NCI-H82 treated with DMSO at 0.1 percent for 48 hours (cell line): ENCODE measurements at regions not wholly inside any gene's neighbourhood (a gene's known extent, or its start where the extent isn't known, plus 50 kb on each side); places are given as distances from the start of the nearest gene placed in this dataset.
"Not testable (repeated sequence)": the region's sequence is repeated elsewhere in the genome, so short reads cannot be mapped to it uniquely, and the experiment has no call there.

Experiments
- DNase-seq: peaks from one replicate; lab custom pipeline; 2025; ENCODE audit not compliant: unreplicated experiment; lab: John Stamatoyannopoulos, UW

DNA sequence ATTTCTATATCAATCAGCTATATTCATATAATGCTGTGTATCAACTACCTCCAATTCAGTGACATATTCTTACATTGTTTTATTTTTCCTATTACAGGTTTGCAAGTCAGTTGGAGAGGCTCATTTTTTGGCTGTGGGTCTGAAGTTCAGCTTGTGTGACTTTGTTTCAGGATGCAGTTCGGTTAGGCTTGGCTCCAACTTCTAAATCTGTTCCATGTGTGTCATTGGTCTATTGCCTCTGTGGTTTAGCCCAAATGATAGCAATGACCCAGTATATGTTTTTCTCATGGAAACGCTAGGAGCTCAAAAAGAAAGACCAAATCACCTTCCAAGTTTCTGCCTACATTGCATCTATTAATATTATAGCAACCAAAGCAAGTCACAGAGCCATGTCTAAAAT is 848.6 kb upstream of the LRFN5 start:
- DNase-seq = no peak

GRCh38 chr14:40757376-40757950 is 849.2 kb upstream of the LRFN5 start:
- DNase-seq = no peak

DNA sequence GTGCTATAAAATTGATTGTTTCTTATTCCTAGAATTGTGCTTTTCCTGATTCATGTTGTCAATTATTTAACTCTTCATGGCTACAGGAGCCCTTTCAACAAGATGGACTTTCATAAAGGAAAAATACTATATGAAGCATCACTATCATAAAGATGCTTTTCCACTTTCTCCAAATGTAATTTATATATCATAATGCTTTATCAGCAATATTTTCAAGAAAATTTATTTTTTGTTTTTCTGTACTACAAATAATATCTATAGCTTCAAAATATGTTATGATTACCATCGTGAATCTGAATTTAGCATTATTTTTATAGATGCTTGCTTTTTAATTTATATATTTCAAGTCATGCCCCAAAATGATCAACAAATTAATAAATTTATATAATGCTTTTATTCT is 873.5 kb upstream of the LRFN5 start:
- DNase-seq = no peak

DNA sequence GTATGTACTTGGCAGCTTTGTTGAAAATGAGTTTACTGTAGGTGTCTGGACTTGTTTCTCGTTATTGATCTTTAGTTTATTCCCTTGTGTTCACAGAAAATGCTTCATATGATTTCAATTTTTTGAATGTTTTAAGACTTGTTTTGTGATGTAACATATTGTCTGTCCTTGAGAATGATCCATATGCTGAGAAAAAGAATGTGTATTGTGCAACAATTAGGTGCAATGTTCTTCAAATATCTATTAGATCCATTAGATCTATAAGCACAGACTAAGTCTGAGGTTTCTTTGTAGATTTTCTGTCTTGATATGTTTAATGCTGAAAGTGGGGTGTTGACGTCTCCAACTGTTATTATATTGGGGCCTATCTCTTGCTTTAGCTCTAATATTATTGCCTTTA is 879.6 kb upstream of the LRFN5 start:
- DNase-seq = no peak

GRCh38 chr14:40713387-40713786 is 893.3 kb upstream of the LRFN5 start:
- DNase-seq = no peak

- no peak for DNase-seq
These were observed 909.4 kb upstream of the LRFN5 start for GRCh38 chr14:40697231-40697630.

DNA sequence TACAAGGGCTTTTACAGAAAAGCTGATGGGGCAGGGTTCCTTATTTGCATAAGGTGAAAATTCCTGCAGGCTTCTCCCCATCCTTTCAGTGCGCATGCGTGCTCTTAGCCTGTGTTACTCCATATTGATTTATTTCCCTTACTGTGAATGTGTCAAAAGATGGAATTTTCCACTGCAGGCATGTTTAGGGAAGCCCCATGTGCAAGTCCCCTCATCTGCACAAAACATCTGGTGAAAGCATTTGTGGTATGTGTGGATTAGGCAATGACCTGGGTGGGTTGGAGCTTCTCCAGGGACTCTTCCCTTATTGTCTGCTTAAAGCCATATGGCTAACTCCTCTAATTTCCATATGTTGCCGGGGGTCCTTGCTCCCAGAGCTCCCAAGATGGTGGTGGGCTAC is 912.7 kb upstream of the LRFN5 start:
- DNase-seq = no peak

GRCh38 chr14:40691066-40691465 is 915.6 kb upstream of the LRFN5 start:
- DNase-seq = no peak

DNA sequence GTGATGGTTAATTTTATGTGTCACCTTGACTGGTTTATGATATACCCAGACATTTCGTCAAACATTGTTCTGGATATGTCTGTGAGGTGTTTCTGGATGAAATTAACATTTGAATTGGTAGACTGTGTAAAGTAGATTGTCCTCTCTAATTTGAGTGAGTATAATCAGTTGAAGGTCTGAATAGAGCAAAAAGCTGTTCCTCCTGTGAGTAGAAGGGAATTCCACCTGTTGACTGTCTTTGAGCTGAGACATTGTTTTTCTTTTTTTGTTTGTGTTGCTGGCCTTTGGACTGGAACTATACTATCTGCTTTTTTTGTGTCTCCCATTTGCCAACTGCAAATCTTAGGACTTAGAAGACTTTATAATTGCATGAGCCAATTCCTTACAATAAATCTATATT is 920.9 kb upstream of the LRFN5 start:
- no peak for DNase-seq

GRCh38 chr14:40684328-40684727 is 922.3 kb upstream of the LRFN5 start:
- no peak for DNase-seq

DNA sequence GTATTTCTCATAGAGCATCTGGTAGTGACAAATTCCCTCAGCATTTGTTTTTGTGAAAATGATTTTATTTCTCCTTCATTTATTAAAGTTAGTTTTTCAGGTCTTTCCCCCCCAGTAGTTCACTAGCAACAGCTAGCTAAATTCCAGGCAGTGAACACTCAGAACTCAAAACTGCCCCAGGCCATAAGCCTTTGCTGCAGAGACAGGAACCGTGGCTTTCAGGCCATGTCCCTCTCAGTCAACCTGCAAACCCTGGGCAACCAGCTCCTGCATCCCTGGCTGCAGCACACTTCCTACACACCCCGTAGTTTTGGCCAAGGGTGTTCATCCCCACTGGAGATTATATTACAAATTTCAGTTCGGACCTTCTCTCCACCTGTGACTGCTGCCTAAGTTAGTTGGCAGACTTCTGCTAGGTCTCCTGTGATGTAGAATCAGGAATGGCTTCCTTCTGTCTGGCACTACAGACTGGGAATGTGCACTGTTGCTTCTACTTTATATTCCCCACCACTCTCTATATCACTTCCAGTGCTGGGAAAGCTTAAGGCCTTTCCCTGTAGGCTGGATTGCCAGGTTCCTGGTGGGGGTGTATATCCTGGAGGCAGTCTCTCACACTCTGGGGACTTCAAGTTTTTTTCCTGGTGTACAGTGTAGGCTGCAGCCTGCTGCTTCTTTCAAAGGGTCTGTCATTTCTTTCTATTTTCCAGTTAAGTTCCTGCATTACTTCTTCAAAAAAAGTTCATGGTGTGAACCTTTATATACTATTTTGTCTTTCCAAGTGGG is 924.4 kb upstream of the LRFN5 start:
- DNase-seq = no peak

GRCh38 chr14:40679256-40679655 is 927.4 kb upstream of the LRFN5 start:
- no peak for DNase-seq

DNA sequence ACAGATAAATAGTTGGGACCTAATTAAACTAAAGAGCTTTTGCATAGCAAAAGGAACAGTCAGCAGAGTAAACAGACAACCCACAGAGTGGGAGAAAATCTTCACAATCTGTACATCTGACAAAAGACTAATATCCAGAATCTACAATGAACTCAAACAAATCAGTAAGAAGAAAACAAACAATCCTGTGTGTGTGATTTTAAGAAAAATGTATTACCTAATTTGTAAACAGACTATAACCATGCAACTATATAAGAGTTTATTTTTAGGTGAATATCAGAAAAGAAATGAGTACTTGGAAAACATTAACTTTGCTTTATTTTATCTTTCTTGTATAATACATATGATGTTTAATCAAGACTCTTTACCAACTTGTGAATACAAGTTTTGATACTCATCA is 929.5 kb upstream of the LRFN5 start:
- DNase-seq = not testable (repeated sequence)

DNA sequence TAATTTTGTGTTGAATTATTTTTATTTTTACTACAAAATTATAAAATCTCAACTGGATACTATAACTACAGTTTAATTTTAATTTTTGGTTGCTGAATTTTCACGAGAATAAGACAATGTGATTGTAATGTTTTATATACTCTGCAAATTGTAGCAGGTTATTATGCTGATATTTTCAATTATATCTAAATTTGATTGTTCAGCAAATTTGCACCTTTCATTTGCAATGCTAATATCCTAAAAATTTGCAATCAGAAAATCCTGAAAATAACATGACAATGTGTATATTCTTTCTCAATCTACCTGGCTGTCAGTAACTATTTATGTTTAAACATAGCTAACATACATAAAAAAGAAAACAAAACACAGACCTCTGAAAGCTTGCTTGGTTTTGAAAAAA is 932.2 kb upstream of the LRFN5 start:
- DNase-seq = no peak

DNA sequence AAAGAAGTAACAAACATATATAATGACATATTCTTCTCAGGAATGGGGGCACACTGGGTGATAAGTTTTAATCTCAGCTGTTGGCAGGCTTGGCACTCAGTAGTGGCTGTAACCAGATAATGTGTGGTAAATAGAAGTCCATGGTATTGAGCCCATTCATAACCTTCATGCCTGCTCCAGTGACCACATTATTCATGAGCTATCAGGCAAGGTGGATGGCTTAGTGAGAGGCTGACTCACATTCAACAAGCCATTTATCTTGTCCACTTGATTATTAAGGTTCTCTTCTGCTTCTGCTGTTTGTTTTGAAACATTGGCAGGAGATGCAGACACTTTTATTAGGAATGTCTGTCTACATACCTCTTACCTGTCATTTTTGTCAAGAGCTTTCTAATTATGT is 950.4 kb upstream of the LRFN5 start:
- DNase-seq = no peak

GRCh38 chr14:40652089-40652691 is 954.5 kb upstream of the LRFN5 start:
- no peak for DNase-seq

GRCh38 chr14:40630471-40630870 is 976.2 kb upstream of the LRFN5 start:
- DNase-seq = peak; percentile 23

- DNase-seq = peak; percentile 14
These were observed 977.0 kb upstream of the LRFN5 start for GRCh38 chr14:40629551-40630137.

GRCh38 chr14:40629144-40629543 is 977.5 kb upstream of the LRFN5 start:
- DNase-seq = no peak

GRCh38 chr14:40623643-40624042 is 983.0 kb upstream of the LRFN5 start:
- no peak for DNase-seq

- DNase-seq = no peak
These were observed 988.3 kb upstream of the LRFN5 start for GRCh38 chr14:40618225-40618898.

DNA sequence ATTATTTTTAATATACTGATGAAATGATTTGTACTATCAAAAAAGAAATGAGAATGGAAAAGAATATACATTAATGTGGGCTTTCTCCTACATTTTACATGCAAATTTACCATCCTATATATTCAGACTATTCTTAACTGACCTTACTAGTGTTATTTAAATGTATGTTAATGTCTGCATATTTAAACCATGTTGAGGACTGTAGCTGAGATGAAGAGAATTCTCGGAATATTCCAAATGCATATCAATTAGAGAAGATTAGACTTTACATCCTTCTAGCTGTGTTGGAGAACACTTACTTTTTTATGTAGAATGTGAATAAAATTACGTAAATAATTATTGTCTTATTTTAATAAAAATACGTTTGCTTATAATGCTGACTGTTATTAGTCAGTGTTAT is 990.1 kb upstream of the LRFN5 start:
- no peak for DNase-seq
